OCI-LY7 (cell line): ENCODE measurements at regions not wholly inside any gene's neighbourhood (a gene's known extent, or its start where the extent isn't known, plus 50 kb on each side); places are given as distances from the start of the nearest gene placed in this dataset.

Experiments used
- BruUV-seq: library from RNA; stranded (reverse); fragments of 400-500 nt; replicated peaks from 2 replicates; lab custom pipeline; 2021; lab: Mats Ljungman, UMichigan
- CTCF ChIA-PET: fragments of 300-600 bp; sonication (Branson Sonifier 250); formaldehyde crosslinking; loops from one replicate; lab custom pipeline; 2022; ENCODE audit warnings: antibody characterized with exemption; ENCODE audit not compliant: unreplicated experiment; lab: Charles Lee
- POLR2A ChIA-PET: fragments of 300-600 bp; sonication (Branson Sonifier 250); formaldehyde crosslinking; loops from one replicate; lab custom pipeline; 2022; ENCODE audit warnings: antibody characterized with exemption; lab: Charles Lee
- DNase-seq: peaks from one replicate; pipeline ENCODE4 v3.0.0-alpha.2; 2015; ENCODE audit warnings: low spot score
- H2AFZ ChIP-seq: fragments of 200-600 bp; sonication (generic), shearing (Covaris generic); 2 replicates; pipeline ENCODE4 v1.6.1; 2014; ENCODE audit warnings: mild to moderate bottlenecking, antibody characterized with exemption, low read length, moderate library complexity
- H3K27ac ChIP-seq: fragments of 200-600 bp; sonication (generic); 2 replicates; pipeline ENCODE4 v1.5.1; 2014; ENCODE audit warnings: mixed run types, low read depth, mild to moderate bottlenecking, moderate library complexity, low read length, inconsistent platforms; ENCODE audit not compliant: poor library complexity, severe bottlenecking
- H3K36me3 ChIP-seq: fragments of 200-600 bp; sonication (generic); 2 replicates; pipeline ENCODE4 v1.6.1; 2014; ENCODE audit warnings: mild to moderate bottlenecking, antibody characterized with exemption, low read length, moderate library complexity, mixed read lengths; ENCODE audit not compliant: insufficient read depth
- H3K4me1 ChIP-seq: fragments of 200-600 bp; sonication (generic); 2 replicates; pipeline ENCODE4 v1.5.1; 2014; ENCODE audit warnings: mild to moderate bottlenecking, low read length; ENCODE audit not compliant: insufficient read depth, poor library complexity, severe bottlenecking
- H3K4me2 ChIP-seq: fragments of 200-600 bp; sonication (generic); 2 replicates; pipeline ENCODE4 v1.6.1; 2014; ENCODE audit warnings: mild to moderate bottlenecking, low read length
- H3K4me3 ChIP-seq: fragments of 200-600 bp; sonication (generic); 2 replicates; pipeline ENCODE4 v1.5.1; 2014; ENCODE audit warnings: mild to moderate bottlenecking, low read depth, low read length; ENCODE audit not compliant: poor library complexity, severe bottlenecking
- H3K79me2 ChIP-seq: fragments of 200-600 bp; sonication (generic); 2 replicates; pipeline ENCODE4 v1.6.1; 2016; ENCODE audit warnings: low read depth, mild to moderate bottlenecking, low read length, moderate library complexity, mixed read lengths; ENCODE audit not compliant: insufficient read depth
- H3K9me2 ChIP-seq: fragments of 200-600 bp; sonication (generic); 2 replicates; pipeline ENCODE4 v1.6.1; 2016; ENCODE audit warnings: mild to moderate bottlenecking, low read length, mixed read lengths; ENCODE audit not compliant: insufficient read depth
- H3K9me3 ChIP-seq: fragments of 200-600 bp; sonication (generic); 2 replicates; pipeline ENCODE4 v1.6.1; 2014; ENCODE audit warnings: mild to moderate bottlenecking, mixed run types, low read length, mixed read lengths
- H4K20me1 ChIP-seq: fragments of 200-600 bp; sonication (generic); 2 replicates; pipeline ENCODE4 v1.6.1; 2014; ENCODE audit warnings: mild to moderate bottlenecking, antibody characterized with exemption, low read length, moderate library complexity, mixed read lengths; ENCODE audit not compliant: insufficient read depth
- CTCF ChIP-seq: fragments of 200-600 bp; sonication (generic); conservative IDR thresholded peaks from 2 replicates; pipeline ENCODE4 v1.5.1; 2014; ENCODE audit warnings: mild to moderate bottlenecking, antibody characterized with exemption, low read length, moderate library complexity, mixed read lengths
- EZH2phosphoT487 ChIP-seq: fragments of 200-600 bp; sonication (generic); IDR thresholded peaks from 2 replicates; pipeline ENCODE4 v1.6.1; 2018; ENCODE audit warnings: low read depth, borderline replicate concordance, mild to moderate bottlenecking, mixed run types, antibody characterized with exemption, low read length, moderate library complexity, mixed read lengths
- intact Hi-C: fragments of 100-400 bp; cut with micrococcal nuclease; formaldehyde crosslinking; loops from one replicate; pipeline ENCODE4 v1.10.0; 2022; ENCODE audit not compliant: unreplicated experiment

GRCh38 chr1:83064589-83065242 lies 934.2 kb downstream of the TTLL7 start:
- Histone ChIP-seq H3K36me3 (no peaks in the 10 kb centered on the region), H2AFZ (no peak overlapping the region), H3K9me3 (no peaks in the 10 kb centered on the region), H3K4me3 (no peak overlapping the region), H3K4me1 (no peaks in the 10 kb centered on the region), H3K27ac (no peak overlapping the region), H3K79me2 (no peaks in the 10 kb centered on the region), H3K4me2 (no peak overlapping the region), H3K9me2 (no peaks in the 10 kb centered on the region), H4K20me1 (no peaks in the 10 kb centered on the region)
- ChIA-PET POLR2A (interaction anchor here (1.4 kb wide), 1 partner anchor 9 kb away, joined by 4 read pairs; no protein-coding TSS in a partner anchor), CTCF (no interaction called here)
- BruUV-seq, result no TSS peak
- intact Hi-C loops, result no loop called here
- DNase-seq, result no peak
- TF ChIP-seq CTCF (no peak), EZH2phosphoT487 (no peak)

DNA sequence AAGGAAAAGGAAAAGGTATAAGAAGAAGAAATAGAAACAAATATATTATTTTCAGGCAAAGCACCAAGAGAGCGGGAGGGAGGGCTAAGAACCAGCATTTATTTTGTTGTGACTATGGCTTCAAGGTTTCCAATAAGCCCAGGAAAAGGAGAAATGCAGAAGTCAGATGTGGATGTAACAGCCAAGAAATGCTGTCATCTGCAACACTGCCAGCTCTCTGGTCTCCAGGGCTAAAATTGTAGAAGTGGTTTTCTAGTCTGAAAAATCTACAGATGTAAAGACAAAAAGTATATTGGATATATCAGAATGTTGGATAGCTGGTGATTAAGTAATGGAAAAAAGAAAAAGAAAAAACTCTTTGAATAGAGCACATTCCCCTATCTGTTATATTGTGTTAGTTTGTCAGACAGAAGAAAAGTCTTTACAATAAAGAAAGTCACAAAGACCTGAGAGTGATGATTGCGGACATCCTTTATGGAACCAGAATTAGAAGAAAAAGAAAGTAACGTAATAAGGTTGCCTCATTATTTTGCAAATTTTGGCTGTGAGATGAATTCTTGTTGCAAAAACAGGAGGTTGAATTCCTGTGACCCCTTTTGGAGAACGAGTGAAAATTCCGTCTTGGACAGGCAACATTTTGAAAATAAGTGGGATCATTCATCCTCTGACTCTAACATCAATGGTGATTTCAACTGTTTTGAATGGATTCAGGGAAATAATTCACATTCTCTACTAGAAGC lies 938.1 kb downstream of the TTLL7 start:
- no peaks in the 10 kb centered on the region for H3K79me2 ChIP-seq
- no peak overlapping the region for H3K4me2 ChIP-seq
- ChIA-PET POLR2A (interaction anchor here (0.6 to 1.5 kb wide), 2 partner anchors 8 to 324 kb away, joined by 4 to 6 read pairs; no protein-coding TSS in a partner anchor), CTCF (no interaction called here)
- H4K20me1 ChIP-seq, result no peaks in the 10 kb centered on the region
- no peaks in the 10 kb centered on the region for H3K9me2 ChIP-seq
- intact Hi-C loops, result no loop called here
- DNase-seq, result no peak
- no peak for TF ChIP-seq CTCF
- TF ChIP-seq EZH2phosphoT487, result no peak
- no peaks in the 10 kb centered on the region for H3K9me3 ChIP-seq
- BruUV-seq, result no TSS peak
- no peak overlapping the region for H3K27ac ChIP-seq
- H2AFZ ChIP-seq, result no peak overlapping the region
- H3K36me3 ChIP-seq, result no peaks in the 10 kb centered on the region
- no peak overlapping the region for H3K4me3 ChIP-seq
- no peaks in the 10 kb centered on the region for H3K4me1 ChIP-seq

- H3K79me2 ChIP-seq, result no peaks in the 10 kb centered on the region
Observed at GRCh38 chr1:83060221-83060620, 938.7 kb downstream of the TTLL7 start.

More at GRCh38 chr1:83060221-83060620, 938.7 kb downstream of the TTLL7 start:
- Histone ChIP-seq H3K36me3 (no peaks in the 10 kb centered on the region), H3K4me1 (no peaks in the 10 kb centered on the region), H2AFZ (no peak overlapping the region), H3K4me2 (no peak overlapping the region), H3K27ac (no peak overlapping the region), H3K9me2 (no peaks in the 10 kb centered on the region), H4K20me1 (no peaks in the 10 kb centered on the region), H3K4me3 (no peak overlapping the region), H3K9me3 (no peaks in the 10 kb centered on the region)
- ChIA-PET CTCF (no interaction called here), POLR2A (interaction anchor here (0.6 to 0.9 kb wide), 2 partner anchors 24 to 324 kb away, joined by 4 read pairs; no protein-coding TSS in a partner anchor)
- DNase-seq, result no peak
- TF ChIP-seq CTCF, result no peak
- TF ChIP-seq EZH2phosphoT487, result no peak
- no TSS peak for BruUV-seq
- intact Hi-C loops, result no loop called here
